ENCODE measurements at regions not wholly inside any gene's neighbourhood (a gene's known extent, or its start where the extent isn't known, plus 50 kb on each side); places are given as distances from the start of the nearest gene placed in this dataset.

- no peaks in the 10 kb centered on the region for H3K4me1 Mint-ChIP-seq
- H3K27me3 Mint-ChIP-seq (ENCODE audit: low read depth): peaks cover 5% of the 10 kb centered on the region; the same call in 1 of the 2 replicates
- H3K27ac Mint-ChIP-seq: no peak overlapping the region
- CTCF ChIA-PET: interaction anchor here (1.0 kb wide), 2 partner anchors 233 to 235 kb away, joined by 4 to 5 read pairs; no protein-coding TSS in a partner anchor
- peaks cover 4% of the 10 kb centered on the region; the same call in 1 of the 2 replicates for H3K9me3 Mint-ChIP-seq
- TF ChIP-seq AFF4 (CRISPR knock-in tag; IDR thresholded peaks at IDR 0.05; ENCODE audit: borderline replicate concordance) (no peak), HMGA2 (CRISPR knock-in tag; IDR thresholded peaks at IDR 0.05) (no peak), ARID4B (CRISPR knock-in tag; IDR thresholded peaks at IDR 0.05; ENCODE audit: borderline replicate concordance) (no peak), ZSCAN18 (CRISPR knock-in tag; IDR thresholded peaks at IDR 0.05) (no peak), ZBTB43 (CRISPR knock-in tag; IDR thresholded peaks at IDR 0.05) (no peak), TP53 (CRISPR knock-in tag; IDR thresholded peaks at IDR 0.05) (no peak)
- POLR2A ChIA-PET: no interaction called here
- ATAC-seq (no peak), DNase-seq (ENCODE audit: low spot score) (no peak)
- H3K36me3 Mint-ChIP-seq: no peaks in the 10 kb centered on the region
- no peak overlapping the region for H3K4me3 Mint-ChIP-seq
Observed at GRCh38 chr11:95387325-95387724, 156.3 kb upstream of the SESN3 start.

- ATAC-seq: no peak
- ChIA-PET POLR2A (no interaction called here), CTCF (no interaction called here)
- Mint-ChIP-seq H3K27me3 (ENCODE audit: low read depth) (peaks cover 5% of the 10 kb centered on the region), H3K9me3 (no peaks in the 10 kb centered on the region), H3K27ac (no peak overlapping the region), H3K4me1 (no peaks in the 10 kb centered on the region), H3K4me3 (no peak overlapping the region), H3K36me3 (no peaks in the 10 kb centered on the region)
- DNase-seq (ENCODE audit: low spot score): no peak
- TF ChIP-seq E2F5 (CRISPR knock-in tag; IDR thresholded peaks at IDR 0.05) (no peak), NFE2L1 (CRISPR knock-in tag; IDR thresholded peaks at IDR 0.05) (no peak), ESRRA (CRISPR knock-in tag; IDR thresholded peaks at IDR 0.05; ENCODE audit: borderline replicate concordance) (no peak), ATF3 (CRISPR knock-in tag; conservative IDR thresholded peaks at IDR 0.05) (no peak), PRRX2 (CRISPR knock-in tag; IDR thresholded peaks at IDR 0.05) (no peak), ETV6 (CRISPR knock-in tag; IDR thresholded peaks at IDR 0.05) (no peak), MYBL2 (CRISPR knock-in tag; IDR thresholded peaks at IDR 0.05) (no peak), ARID4B (CRISPR knock-in tag; IDR thresholded peaks at IDR 0.05; ENCODE audit: borderline replicate concordance) (no peak), E2F1 (CRISPR knock-in tag; IDR thresholded peaks at IDR 0.05) (no peak), EMX1 (CRISPR knock-in tag; IDR thresholded peaks at IDR 0.05) (no peak), SP1 (CRISPR knock-in tag; conservative IDR thresholded peaks at IDR 0.05) (no peak), CBFB (CRISPR knock-in tag; IDR thresholded peaks at IDR 0.05; ENCODE audit: low read depth) (no peak), CREM (CRISPR knock-in tag; IDR thresholded peaks at IDR 0.05) (no peak)
Observed at GRCh38 chr11:95385577-95385976, 154.6 kb upstream of the SESN3 start.

All from WTC11 (cell line).